ENCODE measurements at regions not wholly inside any gene's neighbourhood (a gene's known extent, or its start where the extent isn't known, plus 50 kb on each side); places are given as distances from the start of the nearest gene placed in this dataset.

- TF ChIP-seq ZNF274 (IDR thresholded peaks at IDR 0.05; ENCODE audit: low read depth, low read length) (no peak), YY1 (IDR thresholded peaks at IDR 0.05; ENCODE audit: insufficient read depth, insufficient read length) (no peak), SUZ12 (IDR thresholded peaks at IDR 0.05; ENCODE audit: extremely low read depth, insufficient read depth, insufficient read length) (no peak)
These were observed 183.5 kb downstream of the SPRY2 start for GRCh38 chr13:80157261-80157932.
